Neural progenitor cell (in vitro differentiated cells): ENCODE measurements at regions not wholly inside any gene's neighbourhood (a gene's known extent, or its start where the extent isn't known, plus 50 kb on each side); places are given as distances from the start of the nearest gene placed in this dataset.

ENCODE experiments used
- DNase-seq: peaks from one replicate; pipeline ENCODE4 v3.0.0-alpha.2; 2016; ENCODE audit warnings: low spot score
- H2AFZ ChIP-seq: fragments of 200-600 bp; sonication (generic); replicated peaks from 2 replicates; pipeline ENCODE4 v1.6.1; 2016; ENCODE audit warnings: antibody characterized with exemption
- H3F3A ChIP-seq: fragments of 200-600 bp; sonication (generic); 2 replicates; pipeline ENCODE4 v1.6.1; 2016; ENCODE audit warnings: antibody characterized with exemption, low read depth
- H3K27ac ChIP-seq: fragments of 200-600 bp; sonication (generic); 2 replicates; pipeline ENCODE4 v1.5.1; 2016; ENCODE audit warnings: mild to moderate bottlenecking
- H3K27me3 ChIP-seq: fragments of 200-600 bp; sonication (generic); 2 replicates; pipeline ENCODE4 v1.6.1; 2016; ENCODE audit warnings: mild to moderate bottlenecking, moderate library complexity
- H3K36me3 ChIP-seq: fragments of 200-600 bp; sonication (generic); 2 replicates; pipeline ENCODE4 v1.5.1; 2016
- H3K4me1 ChIP-seq: fragments of 200-600 bp; sonication (generic); 2 replicates; pipeline ENCODE4 v1.6.1; 2016; ENCODE audit warnings: mixed run types
- H3K4me2 ChIP-seq: fragments of 200-600 bp; sonication (generic); 2 replicates; pipeline ENCODE4 v1.6.1; 2016
- H3K4me3 ChIP-seq: fragments of 200-600 bp; sonication (generic); 2 replicates; pipeline ENCODE4 v1.5.1; 2016
- H3K79me2 ChIP-seq: fragments of 200-600 bp; sonication (generic); 2 replicates; pipeline ENCODE4 v1.6.1; 2016; ENCODE audit warnings: low read depth
- H3K9ac ChIP-seq: fragments of 200-600 bp; sonication (generic); 2 replicates; pipeline ENCODE4 v1.6.1; 2016
- H3K9me3 ChIP-seq: fragments of 200-600 bp; sonication (generic); 2 replicates; pipeline ENCODE4 v1.5.1; 2016; ENCODE audit warnings: low read depth
- H4K20me1 ChIP-seq: fragments of 200-600 bp; sonication (generic); 2 replicates; pipeline ENCODE4 v1.6.1; 2016; ENCODE audit warnings: low read depth
- H3K27ac Mint-ChIP-seq: 3 replicates; pipeline ENCODE4 v1.8.0; 2021; ENCODE audit warnings: mixed read lengths
- H3K27me3 Mint-ChIP-seq: 2 replicates; pipeline ENCODE4 v1.8.0; 2022; ENCODE audit warnings: low read depth, mild to moderate bottlenecking, inconsistent platforms, moderate library complexity, mixed read lengths; ENCODE audit not compliant: insufficient read depth
- H3K36me3 Mint-ChIP-seq: 3 replicates; pipeline ENCODE4 v1.8.0; 2021; ENCODE audit warnings: mixed read lengths
- H3K4me1 Mint-ChIP-seq: 3 replicates; pipeline ENCODE4 v1.8.0; 2021; ENCODE audit warnings: mixed read lengths
- H3K4me3 Mint-ChIP-seq: 3 replicates; pipeline ENCODE4 v1.8.0; 2021; ENCODE audit warnings: mild to moderate bottlenecking, moderate library complexity, mixed read lengths
- H3K9me3 Mint-ChIP-seq: 3 replicates; pipeline ENCODE4 v1.8.0; 2020; ENCODE audit warnings: mixed read lengths
- EZH2 ChIP-seq: fragments of 200-600 bp; sonication (generic); IDR thresholded peaks from 2 replicates; pipeline ENCODE4 v1.6.1; 2017; ENCODE audit warnings: antibody characterized with exemption, mild to moderate bottlenecking, moderate library complexity
- EZH2phosphoT487 ChIP-seq: fragments of 200-600 bp; sonication (generic); IDR thresholded peaks from 2 replicates; pipeline ENCODE4 v1.6.1; 2017; ENCODE audit warnings: antibody characterized with exemption
- TF ChIP-seq, protein P1 (sequence below): fragments of 200-600 bp; sonication (generic); IDR thresholded peaks from 2 replicates; pipeline ENCODE4 v1.5.1; 2017; ENCODE audit warnings: antibody characterized with exemption, mild to moderate bottlenecking

DNA sequence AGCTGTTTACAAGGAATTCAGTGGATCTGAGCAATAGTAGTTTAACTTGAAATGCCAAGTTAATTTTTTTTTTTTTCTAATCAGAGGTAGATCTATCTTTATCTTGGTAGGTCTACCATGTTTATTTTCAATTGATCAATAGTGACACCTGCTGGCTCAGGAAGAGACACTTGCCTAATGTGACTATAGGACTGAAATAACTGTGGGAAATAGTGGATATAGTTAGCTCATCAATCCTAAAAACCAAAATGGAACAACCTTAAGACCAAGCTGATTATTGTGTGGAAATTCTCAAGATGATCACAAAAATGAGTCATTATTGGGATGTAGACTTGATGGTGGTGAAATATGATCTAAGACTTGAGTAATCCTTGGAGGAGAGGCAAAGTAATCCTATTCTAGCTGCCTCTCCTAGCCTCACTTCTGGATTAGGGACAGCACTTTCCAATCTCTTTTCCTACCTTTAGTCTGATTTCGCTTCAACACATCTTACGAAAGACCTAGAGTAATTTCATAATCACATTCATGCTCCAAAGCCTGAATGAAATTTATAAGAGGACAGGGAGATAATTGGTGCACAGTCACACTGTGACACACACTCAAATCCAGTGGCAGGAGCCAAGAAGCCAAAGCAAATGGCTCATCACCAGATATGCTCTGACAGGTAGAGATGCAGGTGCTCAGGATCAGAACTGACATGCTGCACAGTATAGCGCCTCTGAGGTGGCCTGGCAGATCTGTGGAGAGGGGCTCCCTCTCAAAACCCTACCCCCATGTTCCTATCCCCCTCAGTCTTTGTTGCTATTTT is 156.3 kb downstream of the HMHB1 start:
- no peaks in the 10 kb centered on the region for H3K4me1 ChIP-seq
- H3K9ac ChIP-seq, result no peak overlapping the region
- no peak overlapping the region for H3K4me2 ChIP-seq
- no peaks in the 10 kb centered on the region for H3K9me3 Mint-ChIP-seq
- H3K79me2 ChIP-seq, result no peaks in the 10 kb centered on the region
- no peaks in the 10 kb centered on the region for H4K20me1 ChIP-seq
- H3K4me1 Mint-ChIP-seq, result no peaks in the 10 kb centered on the region
- H3K9me3 ChIP-seq, result no peaks in the 10 kb centered on the region
- H3K27ac ChIP-seq, result no peak overlapping the region
- TF ChIP-seq EZH2phosphoT487 (no peak), EZH2 (no peak)
- TF ChIP-seq, protein P1, sequence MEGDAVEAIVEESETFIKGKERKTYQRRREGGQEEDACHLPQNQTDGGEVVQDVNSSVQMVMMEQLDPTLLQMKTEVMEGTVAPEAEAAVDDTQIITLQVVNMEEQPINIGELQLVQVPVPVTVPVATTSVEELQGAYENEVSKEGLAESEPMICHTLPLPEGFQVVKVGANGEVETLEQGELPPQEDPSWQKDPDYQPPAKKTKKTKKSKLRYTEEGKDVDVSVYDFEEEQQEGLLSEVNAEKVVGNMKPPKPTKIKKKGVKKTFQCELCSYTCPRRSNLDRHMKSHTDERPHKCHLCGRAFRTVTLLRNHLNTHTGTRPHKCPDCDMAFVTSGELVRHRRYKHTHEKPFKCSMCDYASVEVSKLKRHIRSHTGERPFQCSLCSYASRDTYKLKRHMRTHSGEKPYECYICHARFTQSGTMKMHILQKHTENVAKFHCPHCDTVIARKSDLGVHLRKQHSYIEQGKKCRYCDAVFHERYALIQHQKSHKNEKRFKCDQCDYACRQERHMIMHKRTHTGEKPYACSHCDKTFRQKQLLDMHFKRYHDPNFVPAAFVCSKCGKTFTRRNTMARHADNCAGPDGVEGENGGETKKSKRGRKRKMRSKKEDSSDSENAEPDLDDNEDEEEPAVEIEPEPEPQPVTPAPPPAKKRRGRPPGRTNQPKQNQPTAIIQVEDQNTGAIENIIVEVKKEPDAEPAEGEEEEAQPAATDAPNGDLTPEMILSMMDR, result peak; percentile 66
- no peaks in the 10 kb centered on the region for H3K36me3 Mint-ChIP-seq
- H3F3A ChIP-seq, result no peaks in the 10 kb centered on the region
- no peak overlapping the region for H2AFZ ChIP-seq
- H3K27me3 Mint-ChIP-seq, result peaks cover 6% of the 10 kb centered on the region
- DNase-seq, result peak; percentile 57
- no peak overlapping the region for H3K4me3 Mint-ChIP-seq
- no peak overlapping the region for H3K27ac Mint-ChIP-seq
- no peaks in the 10 kb centered on the region for H3K36me3 ChIP-seq
- no peaks in the 10 kb centered on the region for H3K27me3 ChIP-seq
- H3K4me3 ChIP-seq, result no peak overlapping the region

DNA sequence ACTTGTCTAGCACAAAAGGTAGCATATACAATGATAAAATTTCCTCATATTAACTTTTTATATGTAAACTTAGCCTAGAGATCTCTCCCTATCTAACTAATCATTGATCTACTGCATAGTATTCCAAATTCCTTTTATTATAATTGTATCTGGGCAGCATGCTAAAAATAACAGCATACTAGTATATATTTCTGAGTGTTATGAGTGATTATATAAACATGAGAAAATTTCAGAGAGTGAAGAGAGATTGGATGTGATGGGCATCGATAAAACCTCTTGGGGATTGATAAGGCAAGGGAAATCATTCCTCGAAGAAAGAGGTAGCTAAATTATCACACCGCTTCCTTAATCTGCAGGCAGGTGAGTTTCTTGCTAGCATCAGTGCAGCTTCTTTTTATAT is 158.2 kb downstream of the HMHB1 start:
- H4K20me1 ChIP-seq, result no peaks in the 10 kb centered on the region
- H3K36me3 ChIP-seq, result no peaks in the 10 kb centered on the region
- H3K27ac Mint-ChIP-seq, result no peak overlapping the region
- H3K27me3 ChIP-seq, result no peaks in the 10 kb centered on the region
- DNase-seq, result no peak
- no peaks in the 10 kb centered on the region for H3K79me2 ChIP-seq
- no peak overlapping the region for H3K4me3 ChIP-seq
- no peak overlapping the region for H3K9ac ChIP-seq
- no peaks in the 10 kb centered on the region for H3K9me3 Mint-ChIP-seq
- no peaks in the 10 kb centered on the region for H3K4me1 Mint-ChIP-seq
- peaks cover 6% of the 10 kb centered on the region for H3K27me3 Mint-ChIP-seq
- H3K9me3 ChIP-seq, result no peaks in the 10 kb centered on the region
- no peak overlapping the region for H3K4me3 Mint-ChIP-seq
- H3K4me2 ChIP-seq, result no peak overlapping the region
- TF ChIP-seq EZH2, result no peak
- TF ChIP-seq, protein P1, result no peak
- no peak for TF ChIP-seq EZH2phosphoT487
- H2AFZ ChIP-seq, result no peak overlapping the region
- H3K36me3 Mint-ChIP-seq, result no peaks in the 10 kb centered on the region
- H3F3A ChIP-seq, result no peaks in the 10 kb centered on the region
- no peaks in the 10 kb centered on the region for H3K4me1 ChIP-seq
- H3K27ac ChIP-seq, result no peak overlapping the region

DNA sequence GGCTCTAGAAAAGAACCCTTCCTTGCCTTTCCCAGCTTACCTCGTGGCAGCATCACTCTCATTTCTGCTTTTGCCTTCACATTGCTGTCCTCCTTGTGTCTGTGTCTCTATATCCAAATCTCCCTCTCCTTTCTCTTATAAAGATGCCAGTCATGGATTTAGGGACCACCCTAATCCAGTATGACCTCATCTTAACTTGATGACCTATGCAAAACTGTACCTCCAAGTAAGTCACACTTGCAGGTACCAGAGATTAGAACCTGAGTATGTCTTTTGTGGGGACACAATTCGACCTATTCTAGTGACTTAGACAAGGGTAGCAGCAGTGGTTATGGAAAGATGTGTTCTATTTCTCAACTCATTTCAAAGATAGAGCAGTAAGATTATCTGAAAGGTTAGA is 160.1 kb downstream of the HMHB1 start:
- Histone ChIP-seq H4K20me1 (no peaks in the 10 kb centered on the region), H3K36me3 (no peaks in the 10 kb centered on the region), H3K4me3 (no peak overlapping the region), H3K4me2 (no peak overlapping the region), H3F3A (no peaks in the 10 kb centered on the region), H2AFZ (no peak overlapping the region), H3K9me3 (no peaks in the 10 kb centered on the region), H3K27ac (no peak overlapping the region), H3K27me3 (no peaks in the 10 kb centered on the region), H3K4me1 (no peaks in the 10 kb centered on the region), H3K9ac (no peak overlapping the region), H3K79me2 (no peaks in the 10 kb centered on the region)
- no peak for TF ChIP-seq EZH2
- TF ChIP-seq, protein P1, result no peak
- no peak for TF ChIP-seq EZH2phosphoT487
- Mint-ChIP-seq H3K4me1 (no peaks in the 10 kb centered on the region), H3K9me3 (no peaks in the 10 kb centered on the region), H3K27ac (no peak overlapping the region), H3K27me3 (peaks cover 6% of the 10 kb centered on the region), H3K36me3 (no peaks in the 10 kb centered on the region), H3K4me3 (no peak overlapping the region)
- DNase-seq, result no peak
